ENCODE measurements at regions not wholly inside any gene's neighbourhood (a gene's known extent, or its start where the extent isn't known, plus 50 kb on each side); places are given as distances from the start of the nearest gene placed in this dataset.
"Not testable (repeated sequence)": the region's sequence is repeated elsewhere in the genome, so short reads cannot be mapped to it uniquely, and the experiment has no call there.

DNA sequence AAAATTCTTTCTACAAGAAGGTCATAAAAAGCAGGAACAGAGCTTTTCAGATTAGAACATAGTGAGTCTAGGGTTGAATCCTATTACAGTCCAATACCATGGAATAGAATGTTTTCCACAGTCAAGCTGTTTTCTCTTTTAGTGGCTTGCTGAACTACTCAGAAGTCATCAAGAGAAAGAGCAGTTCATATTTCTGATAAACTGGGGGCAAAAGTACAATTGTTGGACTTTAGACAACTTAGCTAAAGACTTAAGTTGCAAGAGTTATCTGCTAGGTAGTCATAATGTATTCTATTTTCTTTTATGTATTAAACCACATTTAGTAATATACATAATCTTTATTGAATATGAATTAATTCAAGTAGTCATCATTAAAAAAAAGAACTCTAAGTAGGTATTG is 233.1 kb upstream of the GRIA1 start:
- DNase-seq (ENCODE audit: low spot score), result no peak

DNA sequence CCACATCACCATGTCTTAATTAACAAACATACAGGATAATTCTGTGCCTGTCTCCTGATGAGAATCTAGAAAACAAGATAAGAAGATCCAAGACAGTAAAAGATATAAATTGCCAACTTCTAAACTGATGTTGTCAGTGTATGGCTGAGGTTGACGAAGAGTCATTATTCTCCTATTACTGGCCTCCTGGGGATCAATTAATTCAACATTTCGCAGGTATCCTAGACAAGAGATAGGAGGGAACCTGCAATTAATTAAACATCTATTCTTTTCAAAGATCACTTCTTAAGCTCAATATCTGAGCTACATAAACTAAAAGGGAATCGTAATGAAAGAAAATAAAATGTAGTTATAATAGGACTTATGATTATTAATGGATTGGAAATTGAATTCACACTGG is 232.0 kb upstream of the GRIA1 start:
- DNase-seq (ENCODE audit: low spot score), result no peak

DNA sequence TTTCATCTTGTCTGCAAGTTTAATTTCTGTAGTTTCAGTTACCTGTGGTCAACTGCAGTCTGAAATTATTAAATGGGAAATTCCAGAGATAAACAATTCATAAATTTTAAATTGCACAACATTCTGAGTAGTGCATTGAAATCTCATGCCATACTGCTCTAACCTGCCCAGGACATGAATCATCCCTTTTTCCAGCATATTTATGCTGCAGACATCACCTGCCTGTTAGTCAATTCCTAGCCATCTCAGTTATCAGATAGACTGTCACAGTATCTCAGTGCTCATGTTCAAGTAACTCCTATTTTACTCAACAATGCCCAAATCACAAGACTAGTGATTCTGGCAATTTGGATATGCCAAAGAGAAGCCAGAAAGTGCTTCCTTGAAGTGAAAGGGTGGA is 223.0 kb upstream of the GRIA1 start:
- no peak for DNase-seq (ENCODE audit: low spot score)

DNA sequence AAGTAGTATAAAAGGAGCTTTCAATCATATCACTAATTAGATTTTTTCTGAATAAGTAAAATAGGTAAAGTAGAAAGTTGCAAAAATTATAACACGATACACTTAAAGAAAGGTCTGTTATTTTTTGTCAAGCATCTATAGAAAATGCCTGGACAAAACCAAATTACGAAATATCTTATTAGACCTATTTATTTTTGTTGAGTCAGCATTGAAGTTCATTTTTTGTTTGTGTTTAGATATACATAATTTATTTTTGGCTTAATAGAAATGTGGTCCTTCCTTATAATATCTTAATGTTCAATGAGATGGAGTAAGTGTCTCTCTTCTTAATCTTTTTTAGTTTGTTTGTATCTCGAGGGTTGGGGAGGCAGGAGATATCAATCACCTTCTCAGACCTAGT is 214.8 kb upstream of the GRIA1 start:
- DNase-seq (ENCODE audit: low spot score), result no peak

DNA sequence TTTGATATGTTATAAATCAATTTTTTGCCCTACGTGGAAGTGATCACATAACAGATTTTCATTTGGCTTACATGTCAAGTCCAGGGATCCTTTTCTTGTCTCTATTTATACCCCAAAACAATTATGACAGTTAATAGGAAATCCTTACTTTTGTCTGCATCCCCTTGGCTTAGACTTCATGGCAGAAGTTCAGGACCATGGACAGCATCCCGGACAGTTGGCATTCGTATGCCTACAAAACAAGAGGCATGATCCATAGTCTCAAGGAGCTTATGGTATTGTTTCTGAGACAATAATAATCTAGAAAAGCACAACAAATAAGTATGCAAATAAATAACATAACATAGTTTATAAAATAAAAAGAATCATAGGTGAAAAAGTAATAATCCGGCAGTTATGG is 214.3 kb upstream of the GRIA1 start:
- DNase-seq (ENCODE audit: low spot score), result peak; percentile 7

DNA sequence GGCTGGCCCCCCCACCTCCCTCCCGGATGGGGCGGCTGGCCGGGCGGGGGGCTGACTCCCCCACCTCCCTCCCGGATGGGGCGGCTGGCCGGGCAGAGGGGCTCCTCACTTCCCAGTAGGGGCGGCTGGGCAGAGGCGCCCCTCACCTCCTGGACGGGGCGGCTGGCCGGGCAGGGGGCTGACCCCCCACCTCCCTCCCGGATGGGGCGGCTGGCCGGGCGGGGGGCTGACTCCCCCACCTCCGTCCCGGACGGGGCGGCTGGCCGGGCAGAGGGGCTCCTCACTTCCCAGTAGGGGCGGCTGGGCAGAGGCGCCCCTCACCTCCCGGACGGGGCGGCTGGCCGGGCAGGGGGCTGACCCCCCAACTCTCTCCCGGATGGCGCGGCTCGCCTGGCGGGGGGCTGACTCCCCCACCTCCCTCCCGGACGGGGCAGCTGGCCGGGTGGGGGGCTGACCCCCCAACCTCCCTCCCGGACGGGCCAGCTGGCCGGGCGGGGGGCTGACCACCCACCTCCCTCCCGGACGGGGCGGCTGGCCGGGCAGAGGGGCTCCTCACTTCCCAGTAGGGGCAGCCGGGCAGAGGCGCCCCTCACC is 194.1 kb upstream of the GRIA1 start:
- not testable (repeated sequence) for DNase-seq (ENCODE audit: low spot score)

DNA sequence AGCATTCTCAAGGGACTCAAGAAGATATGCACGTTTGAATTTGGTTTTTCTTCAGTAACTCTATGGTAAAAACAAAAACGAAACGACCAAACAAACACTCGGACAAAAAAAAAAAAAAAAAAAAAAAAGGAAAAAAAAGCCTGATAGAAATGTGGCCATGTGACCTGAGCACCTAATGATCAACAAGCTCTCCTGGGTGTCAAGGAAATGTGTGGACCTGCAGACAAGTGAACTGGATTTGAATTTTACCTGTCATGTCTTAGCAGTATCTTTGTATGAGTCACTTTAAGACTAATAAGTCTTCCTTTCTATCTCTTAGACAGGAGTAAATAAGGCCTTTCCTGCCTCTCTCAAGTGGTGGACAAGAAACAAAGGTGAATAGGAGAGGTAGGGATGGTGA is 190.6 kb upstream of the GRIA1 start:
- DNase-seq (ENCODE audit: low spot score), result no peak

DNA sequence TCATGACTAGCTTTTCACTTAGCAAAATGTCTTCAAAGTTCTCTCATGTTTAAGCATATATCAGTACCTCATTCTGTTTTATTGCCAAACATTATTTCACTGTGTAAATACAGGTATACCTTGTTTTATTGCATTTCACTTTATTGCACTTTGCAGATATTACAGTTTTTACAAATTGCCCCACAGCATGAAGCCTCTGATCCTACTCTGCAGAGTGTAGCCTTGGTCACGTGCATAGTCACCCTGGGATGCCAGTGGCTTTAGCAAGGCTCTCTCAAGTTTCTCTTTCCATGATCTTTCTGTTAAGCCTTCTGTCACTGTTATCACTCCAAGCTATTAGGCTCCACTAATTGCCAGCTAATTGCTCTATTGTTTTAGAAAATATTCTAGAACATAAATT is 182.2 kb upstream of the GRIA1 start:
- DNase-seq (ENCODE audit: low spot score), result no peak

DNA sequence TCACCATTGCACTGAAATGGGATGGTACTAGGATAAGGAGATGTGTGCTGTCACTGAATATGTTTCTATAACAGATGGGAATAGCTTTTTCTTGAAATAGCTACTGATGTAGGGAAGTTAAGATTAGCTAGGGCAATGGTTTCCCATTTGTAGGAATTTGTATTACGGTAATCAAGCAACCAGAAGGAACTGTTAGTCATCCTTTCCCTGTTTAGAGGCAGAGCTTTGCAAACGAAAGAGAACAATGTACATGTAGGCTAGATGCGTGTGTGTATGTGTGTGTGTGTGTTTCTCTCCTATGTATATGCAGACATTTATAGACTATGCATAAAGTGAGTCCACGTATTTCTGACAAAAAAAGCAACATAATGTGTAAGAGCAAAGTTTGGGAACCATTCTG is 171.9 kb upstream of the GRIA1 start:
- no peak for DNase-seq (ENCODE audit: low spot score)

DNA sequence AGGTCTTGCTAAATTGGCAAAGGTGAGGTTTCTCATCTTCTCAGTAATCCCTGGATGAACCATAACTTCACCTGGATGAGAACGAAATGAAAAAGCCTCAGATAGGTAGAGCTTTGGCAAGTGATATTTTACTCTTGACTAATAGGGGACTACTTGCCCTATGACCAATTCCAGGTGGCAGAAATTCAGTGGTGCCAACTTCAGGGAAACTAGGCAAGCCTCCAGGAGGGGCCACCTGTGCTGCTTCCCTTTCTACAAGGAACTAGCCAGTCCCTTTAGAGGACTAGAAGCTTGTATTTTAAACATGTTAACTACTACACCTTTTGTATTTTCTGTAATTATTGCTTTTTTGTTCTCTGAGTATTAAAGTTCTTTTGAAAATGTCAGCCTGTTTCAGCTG is 169.0 kb upstream of the GRIA1 start:
- DNase-seq (ENCODE audit: low spot score), result no peak

DNA sequence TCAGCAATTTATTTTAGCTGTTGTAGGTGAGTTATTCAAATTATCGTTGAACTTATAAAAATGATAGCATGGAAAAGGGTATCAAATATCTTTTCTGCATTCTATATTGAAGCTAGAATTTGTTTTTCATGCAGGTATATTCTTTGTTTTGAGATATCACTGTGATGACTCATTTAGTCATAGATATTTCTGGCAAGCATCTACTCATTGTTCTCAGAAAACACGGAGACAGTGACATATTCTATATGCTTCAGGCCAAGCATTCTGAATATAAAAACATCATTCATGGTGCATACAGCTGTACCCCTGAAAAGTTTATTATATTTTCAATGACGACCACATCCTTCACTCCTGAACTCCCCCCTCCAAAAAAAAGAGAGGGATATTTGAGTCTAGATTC is 150.3 kb upstream of the GRIA1 start:
- DNase-seq (ENCODE audit: low spot score), result no peak

DNA sequence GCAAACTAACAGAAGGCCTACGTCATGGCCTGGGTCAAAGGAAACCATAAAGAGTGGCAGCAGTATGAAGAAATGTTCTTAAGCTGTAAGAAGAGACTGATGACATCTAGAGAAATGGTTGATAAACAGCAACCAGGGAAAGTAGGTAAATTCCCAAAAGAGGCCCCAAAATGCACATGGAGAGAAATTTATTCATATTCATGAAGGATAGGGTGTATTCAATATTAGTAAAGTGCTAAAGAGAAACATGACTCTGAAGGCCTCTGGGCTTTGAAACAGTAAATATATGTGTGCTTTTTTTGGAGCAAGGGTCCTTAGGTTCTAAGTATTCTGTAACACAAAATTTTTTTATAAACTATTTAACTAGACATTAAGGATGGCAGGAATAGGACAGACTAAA is 149.7 kb upstream of the GRIA1 start:
- DNase-seq (ENCODE audit: low spot score), result no peak

DNA sequence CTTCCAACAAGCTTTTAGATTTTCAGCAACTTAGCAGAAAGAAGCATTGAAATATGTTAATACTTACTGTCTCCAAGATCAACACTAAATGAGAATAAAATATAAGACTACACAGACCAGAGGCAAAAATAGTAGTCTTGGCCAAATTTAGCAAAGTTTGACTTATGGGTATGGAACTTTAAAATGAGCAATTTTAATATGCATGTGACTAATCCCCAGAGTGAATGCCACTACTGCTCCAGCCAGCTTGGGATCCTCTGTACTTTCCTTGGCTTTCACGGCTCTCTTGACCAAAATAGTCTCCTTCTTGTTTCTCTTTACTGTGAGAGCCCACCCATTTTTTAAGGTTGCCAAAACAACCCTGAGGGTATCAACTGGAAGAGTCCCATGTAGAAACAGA is 148.0 kb upstream of the GRIA1 start:
- DNase-seq (ENCODE audit: low spot score), result no peak

DNA sequence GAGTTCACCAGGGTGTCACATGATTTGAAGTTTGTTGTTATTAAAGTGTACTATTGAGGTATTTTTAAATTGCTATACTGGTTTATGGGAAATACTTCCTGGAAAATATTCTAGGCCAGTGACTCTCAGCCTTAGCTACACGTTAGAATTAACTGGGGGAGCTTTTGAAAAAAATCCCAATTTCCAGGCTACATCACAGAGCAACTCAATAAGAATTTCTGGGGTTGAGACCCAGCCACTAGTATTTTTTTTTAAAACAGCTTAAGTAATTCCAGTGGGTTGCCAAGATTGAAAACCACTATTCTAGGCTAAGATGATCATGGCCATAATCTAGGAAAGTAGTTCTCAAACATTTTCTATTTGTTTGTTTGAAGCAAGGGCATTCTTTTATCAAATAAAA is 142.9 kb upstream of the GRIA1 start:
- no peak for DNase-seq (ENCODE audit: low spot score)

DNA sequence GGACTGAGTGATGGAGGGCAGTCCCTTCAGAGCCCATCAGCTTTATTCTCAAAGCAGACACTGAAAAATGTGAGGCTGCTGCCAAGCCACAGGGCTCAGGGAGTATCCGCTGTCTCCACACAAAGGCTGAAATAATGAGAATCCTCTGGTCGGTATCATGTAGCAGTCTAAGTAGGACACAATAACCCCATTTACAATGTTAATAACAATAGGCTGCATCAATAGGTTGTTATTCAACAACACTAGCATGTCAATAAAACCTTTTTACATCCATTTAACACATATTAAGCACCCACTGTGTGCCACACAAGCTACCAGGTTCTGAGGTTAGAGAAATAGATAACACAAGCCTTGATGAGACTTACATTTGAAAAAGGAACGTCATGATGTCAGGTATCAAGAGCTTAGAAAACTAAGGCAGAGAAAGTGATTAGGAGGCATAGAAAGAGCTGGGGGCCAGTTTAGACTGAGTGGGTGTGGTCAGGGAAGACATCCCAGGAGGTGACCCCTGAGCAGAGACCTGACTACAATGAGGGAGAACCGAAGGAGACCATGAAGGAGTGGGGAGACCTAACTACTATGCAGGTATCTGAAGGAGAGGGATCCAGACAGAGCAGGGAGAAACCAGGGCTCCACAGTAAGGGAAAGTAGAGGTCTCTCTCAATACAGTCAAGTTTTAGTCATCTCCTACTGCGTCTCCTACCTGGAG is 140.1 kb upstream of the GRIA1 start:
- no peak for DNase-seq (ENCODE audit: low spot score)

DNA sequence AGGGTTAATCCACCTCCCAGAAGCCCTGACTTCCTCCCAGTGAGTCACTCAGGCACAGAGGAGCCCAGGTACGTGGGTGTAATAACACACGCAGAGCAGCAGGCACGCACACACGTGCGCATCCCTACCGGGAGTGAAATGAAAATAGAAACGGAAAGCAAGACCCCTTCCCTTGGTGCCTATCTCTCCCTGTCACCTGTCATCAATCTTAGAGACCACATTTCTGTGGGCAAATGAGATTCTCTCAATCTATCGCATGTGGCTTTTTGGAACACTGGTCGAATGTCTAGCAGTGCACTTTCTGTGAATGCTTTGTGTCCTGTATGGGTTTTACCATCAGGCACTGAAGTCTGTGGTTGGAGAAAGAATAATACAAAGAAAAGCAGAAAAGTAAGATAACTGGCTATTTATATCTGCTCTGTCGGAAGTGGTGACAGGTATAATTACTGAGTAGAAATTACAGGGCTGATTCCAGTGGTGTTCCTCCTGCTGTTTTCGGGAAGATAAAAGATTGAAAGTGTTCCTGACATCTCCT is 137.7 kb upstream of the GRIA1 start:
- no peak for DNase-seq (ENCODE audit: low spot score)

DNA sequence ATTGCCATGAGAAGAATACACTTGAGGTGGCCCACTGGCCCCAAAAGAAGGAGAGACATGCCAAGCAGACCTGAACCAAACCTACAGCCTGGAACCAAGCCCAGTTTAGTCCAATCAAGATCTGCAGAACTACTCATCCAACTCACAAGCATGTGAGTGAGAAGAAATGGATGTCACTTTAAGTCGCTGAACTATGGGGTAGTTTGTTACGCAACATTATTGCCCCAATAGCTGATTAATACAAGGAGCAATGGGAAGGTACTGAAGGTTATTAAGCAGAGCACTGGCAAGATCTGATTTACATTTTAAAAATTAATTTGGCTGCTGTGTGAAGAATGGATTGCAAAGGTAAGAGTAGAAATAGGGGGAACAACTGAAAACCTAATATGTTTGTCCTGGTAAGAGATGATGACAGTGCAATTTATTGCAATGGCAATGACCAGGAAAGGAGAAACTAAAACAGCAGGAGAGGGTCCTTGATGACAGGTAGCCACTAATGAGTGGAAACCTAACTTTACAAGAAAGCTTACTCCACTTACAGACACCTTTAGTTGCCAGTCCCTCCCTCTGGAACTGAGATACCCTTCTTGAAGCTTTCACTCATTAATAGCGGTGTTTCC is 132.9 kb upstream of the GRIA1 start:
- no peak for DNase-seq (ENCODE audit: low spot score)

DNA sequence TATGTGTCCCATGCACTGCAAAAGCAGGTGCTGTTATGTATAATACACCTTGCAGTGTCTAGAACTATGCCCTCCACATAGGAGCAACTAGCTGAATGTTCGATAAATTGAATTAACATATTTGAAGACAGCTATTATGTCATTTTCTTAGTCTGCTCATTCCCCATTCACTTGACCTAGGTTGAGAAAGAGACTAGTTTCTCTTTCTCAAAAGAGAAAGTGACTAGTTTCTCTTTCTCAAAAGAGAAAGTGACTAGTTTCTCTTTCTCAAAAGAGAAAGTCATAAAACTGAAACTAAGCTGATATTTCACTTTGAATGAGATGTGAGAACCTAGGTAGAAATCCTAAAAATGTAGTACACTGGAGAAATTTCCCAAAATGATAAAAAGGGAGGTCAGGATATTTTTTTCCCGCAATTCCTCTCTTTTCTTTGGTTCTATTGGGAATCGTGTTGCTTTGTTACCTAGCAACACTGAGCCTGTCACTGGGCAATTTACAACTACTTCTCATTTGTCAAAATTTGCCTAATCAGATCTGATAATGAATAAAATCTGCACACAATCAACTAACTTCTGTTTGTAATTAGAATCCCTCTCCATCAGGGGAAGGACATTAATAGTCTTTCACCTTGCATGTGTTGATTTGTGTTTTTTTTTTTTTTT is 132.0 kb upstream of the GRIA1 start:
- no peak for DNase-seq (ENCODE audit: low spot score)

DNA sequence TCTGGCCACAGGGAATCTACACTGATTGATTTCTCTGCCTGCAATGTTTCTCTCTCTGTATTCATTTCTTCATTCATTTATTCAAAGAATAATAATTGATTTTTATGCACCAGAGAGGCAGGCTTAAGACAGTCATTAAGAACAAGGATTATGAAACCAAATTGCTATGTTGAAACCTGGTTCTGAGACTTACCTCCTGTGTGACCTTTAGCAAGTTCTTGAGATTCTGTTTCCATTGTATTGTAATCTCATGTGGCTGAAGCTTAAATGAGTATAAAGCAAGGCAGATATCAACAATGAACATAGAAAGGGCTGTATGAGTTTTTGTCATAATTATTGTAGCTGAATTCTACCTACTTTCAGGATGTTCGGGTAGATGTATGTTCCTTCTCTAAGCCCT is 129.6 kb upstream of the GRIA1 start:
- DNase-seq (ENCODE audit: low spot score), result no peak

DNA sequence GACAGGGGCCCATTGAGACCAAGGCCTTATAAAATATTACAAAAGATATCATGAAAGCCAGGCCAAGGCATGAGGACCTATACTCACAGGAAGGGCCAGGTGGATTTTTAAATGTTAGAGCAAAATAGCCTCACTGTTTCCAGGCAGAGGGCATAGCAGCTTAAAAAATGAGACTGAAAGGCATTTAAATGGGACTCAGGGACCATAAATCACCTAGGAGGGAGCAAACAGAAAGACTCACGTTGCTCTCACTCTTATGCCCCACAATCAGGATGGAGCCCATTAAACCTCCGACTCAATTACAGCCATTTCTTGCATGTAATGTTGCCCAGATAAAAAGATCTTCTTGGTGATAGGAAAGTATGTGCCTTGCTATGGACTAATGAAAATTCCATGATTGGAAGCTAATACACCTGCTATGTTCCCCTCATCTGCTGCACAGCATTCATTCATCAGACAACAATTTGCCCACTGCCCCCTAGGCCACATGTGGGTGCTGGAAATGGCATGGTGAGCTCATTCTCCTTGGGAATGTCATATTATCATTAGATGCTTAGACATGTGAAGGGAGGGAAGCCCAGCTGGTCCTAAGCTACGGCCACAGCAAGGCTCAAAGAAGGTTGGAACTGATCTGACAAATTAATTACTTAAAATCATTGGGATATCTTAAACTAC is 128.6 kb upstream of the GRIA1 start:
- DNase-seq (ENCODE audit: low spot score), result no peak

DNA sequence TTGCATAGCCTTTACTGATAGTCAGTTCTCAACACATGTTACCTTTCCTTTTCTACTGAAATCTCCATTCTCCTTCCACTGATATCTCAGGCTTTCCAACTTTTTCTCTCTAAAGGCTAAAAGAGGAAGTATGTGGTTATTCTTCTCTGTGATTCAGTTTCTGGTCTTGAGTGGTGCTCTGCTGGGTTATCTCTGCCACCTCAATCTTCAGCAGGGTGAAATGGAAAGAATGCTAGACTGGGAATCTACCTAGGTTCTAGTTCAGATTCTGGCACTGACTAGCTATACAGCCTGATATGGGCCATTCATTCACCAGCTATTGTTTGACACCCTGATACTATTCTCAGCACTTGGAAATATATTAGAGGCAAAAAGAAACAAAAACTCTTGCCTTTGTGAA is 124.9 kb upstream of the GRIA1 start:
- no peak for DNase-seq (ENCODE audit: low spot score)

DNA sequence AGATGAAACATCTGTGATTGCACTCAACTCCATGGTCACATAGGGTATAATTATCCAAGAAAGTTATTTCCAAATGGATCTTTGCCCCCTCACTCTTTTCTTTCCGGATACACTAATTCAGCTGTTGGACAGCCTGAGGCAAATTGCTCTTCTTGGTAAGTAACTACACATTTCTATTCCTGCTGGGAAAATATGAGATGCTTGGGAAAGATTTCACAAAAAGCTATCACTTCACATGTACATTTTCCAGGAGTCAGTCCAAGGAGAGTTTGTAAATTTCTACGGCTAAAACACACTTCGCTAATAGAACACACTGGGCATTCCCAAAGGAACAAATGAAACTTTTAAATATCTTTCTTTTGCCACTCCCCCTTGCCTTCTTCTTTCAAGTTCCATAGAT is 123.0 kb upstream of the GRIA1 start:
- DNase-seq (ENCODE audit: low spot score), result no peak
